ENCODE measurements at regions not wholly inside any gene's neighbourhood (a gene's known extent, or its start where the extent isn't known, plus 50 kb on each side); places are given as distances from the start of the nearest gene placed in this dataset.

DNA sequence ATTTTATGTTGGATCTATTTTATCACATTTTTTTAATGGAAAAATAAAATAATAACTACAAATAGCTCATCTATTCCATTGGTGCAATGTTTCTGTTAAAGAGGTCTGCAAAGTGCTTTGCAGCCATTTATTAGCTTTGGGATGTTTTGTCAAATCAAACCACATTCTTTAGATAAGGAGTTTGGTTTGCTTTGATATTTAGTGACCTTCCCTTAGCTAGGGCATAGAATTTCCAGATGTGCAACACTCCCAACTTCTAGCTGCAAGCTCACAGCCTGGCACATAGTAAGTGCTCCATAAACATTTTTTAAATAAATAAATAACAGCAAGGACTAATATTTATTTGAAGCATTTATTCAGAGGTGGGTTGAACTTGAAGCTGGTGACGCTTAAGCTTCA is 80.4 kb upstream of the ARHGAP29 start:
- TF ChIP-seq POLR2A (IDR thresholded peaks at IDR 0.05; ENCODE audit: low read depth) (no peak), EP300 (IDR thresholded peaks at IDR 0.05) (no peak), POLR2AphosphoS5 (IDR thresholded peaks at IDR 0.05) (no peak)
- TF ChIP-seq, protein P1, sequence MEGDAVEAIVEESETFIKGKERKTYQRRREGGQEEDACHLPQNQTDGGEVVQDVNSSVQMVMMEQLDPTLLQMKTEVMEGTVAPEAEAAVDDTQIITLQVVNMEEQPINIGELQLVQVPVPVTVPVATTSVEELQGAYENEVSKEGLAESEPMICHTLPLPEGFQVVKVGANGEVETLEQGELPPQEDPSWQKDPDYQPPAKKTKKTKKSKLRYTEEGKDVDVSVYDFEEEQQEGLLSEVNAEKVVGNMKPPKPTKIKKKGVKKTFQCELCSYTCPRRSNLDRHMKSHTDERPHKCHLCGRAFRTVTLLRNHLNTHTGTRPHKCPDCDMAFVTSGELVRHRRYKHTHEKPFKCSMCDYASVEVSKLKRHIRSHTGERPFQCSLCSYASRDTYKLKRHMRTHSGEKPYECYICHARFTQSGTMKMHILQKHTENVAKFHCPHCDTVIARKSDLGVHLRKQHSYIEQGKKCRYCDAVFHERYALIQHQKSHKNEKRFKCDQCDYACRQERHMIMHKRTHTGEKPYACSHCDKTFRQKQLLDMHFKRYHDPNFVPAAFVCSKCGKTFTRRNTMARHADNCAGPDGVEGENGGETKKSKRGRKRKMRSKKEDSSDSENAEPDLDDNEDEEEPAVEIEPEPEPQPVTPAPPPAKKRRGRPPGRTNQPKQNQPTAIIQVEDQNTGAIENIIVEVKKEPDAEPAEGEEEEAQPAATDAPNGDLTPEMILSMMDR (IDR thresholded peaks at IDR 0.05), result no peak

Measured in esophagus muscularis mucosa (tissue), 4 donors.